Limb (tissue), 2 donors: ENCODE measurements at regions not wholly inside any gene's neighbourhood (a gene's known extent, or its start where the extent isn't known, plus 50 kb on each side); places are given as distances from the start of the nearest gene placed in this dataset.
A peak's percentile ranks its signal among the peaks of the same experiment; 100 is the strongest.

Experiments
- DNase-seq, 2 donors: peaks; one replicate each; pipeline ENCODE4 v3.0.0-alpha.2; 2016; ENCODE audit errors: extremely low spot score in 2 of 2

DNA sequence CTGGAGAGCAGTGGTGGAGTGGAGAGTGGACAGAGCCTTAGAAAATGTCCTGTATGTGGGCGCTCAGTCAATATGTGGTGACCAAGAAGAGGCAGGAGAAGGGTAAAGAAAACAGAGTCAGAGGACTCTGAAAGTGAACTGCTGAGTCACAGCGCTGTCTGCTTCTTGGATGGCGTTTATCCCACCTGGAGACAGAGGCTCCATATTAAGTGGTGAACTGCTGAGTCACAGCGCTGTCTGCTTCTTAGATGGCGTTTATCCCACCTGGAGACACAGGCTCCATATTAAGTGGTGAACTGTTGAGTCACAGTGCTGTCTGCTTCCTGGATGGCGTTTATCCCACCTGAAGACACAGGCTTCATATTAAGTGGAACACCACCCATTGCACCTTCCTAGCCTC is 119.3 kb upstream of the RALGAPA2 start:
- no peak for DNase-seq

- no peak for DNase-seq
These were observed 117.2 kb upstream of the RALGAPA2 start for GRCh38 chr20:20829681-20830080.

DNA sequence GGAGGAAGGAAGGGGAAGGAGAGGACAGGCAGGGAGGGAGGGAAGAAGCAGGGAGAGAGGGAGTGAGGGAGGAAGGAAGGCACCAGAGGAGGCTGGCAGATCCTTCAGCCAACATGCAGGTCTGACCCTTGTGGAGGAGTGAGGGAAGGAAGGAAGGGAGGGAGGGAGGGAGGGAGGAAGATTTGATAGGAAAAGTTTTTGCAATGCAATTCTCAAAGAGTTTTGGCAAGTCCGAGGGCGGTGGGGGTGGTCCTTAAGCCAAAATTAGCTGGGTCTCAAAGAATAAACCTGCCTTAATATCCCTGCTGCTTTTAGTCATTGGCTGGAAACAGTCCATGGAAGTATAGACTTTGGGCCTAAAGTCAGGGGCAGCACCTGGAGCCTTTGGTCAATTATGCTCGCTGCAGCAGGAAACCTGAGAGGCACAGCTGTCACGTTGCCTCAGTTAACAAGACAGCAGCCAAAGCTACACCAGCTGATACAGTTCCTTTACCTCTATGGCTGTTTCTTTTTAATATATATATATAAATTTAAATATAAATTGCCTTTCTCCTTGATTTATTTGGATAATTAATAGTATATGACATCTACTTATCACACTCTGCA is 115.7 kb upstream of the RALGAPA2 start:
- no peak for DNase-seq

GRCh38 chr20:20824924-20825584 is 112.6 kb upstream of the RALGAPA2 start:
- peak; percentile 67 to 73 for DNase-seq

DNA sequence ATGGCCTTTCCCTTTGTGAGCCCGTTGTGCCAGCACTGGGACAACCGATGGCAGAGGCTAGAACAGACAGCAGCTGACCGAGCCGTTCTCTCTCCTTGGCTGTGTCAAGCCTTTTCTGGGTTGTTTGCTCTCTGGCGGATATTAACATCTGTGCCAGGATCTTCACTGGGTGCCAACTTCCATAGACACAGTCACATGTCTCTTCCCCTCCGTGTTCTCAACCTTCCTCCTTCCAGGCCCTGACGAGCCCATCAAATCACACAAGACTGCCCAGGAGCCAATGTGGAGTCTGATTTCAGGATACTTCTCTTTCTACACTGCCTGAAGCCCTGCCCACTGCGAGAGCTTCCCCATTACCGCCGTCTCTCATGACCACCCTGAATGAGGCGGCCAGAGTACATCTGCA is 111.0 kb upstream of the RALGAPA2 start:
- no peak for DNase-seq

- DNase-seq: no peak
These were observed 109.2 kb upstream of the RALGAPA2 start for GRCh38 chr20:20821484-20822260.

DNA sequence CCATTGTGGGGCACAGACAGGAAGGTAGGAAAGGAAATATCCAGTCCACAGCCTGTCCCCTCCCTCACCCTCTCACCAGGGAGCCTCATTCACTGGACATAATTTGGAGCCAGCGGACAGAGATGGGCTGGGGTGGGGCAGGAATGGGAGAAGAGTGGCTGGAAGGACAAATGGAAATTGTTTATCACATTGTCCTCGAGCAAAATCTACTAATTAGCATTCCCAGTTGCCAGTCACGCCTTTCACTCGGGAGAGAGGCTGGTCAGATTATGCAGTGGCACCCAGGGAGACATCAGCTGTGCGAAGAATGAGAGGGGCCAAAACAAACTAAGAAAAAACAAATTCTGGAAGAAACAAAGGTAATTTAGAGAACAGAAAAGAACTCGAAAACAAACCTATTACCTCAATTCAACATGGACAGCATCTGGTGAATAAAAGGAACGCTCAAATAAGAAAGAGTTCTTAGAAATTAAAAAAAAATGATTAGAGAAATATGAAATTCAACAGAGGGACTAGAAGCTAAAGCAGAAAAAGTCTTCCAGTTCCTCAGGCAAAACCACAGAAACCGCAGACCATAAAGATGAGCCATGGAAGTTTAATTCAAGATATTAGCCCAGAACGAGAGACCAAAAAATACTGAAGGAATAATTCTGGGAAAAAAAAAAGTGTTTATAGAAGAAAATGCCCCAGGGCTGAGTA is 108.5 kb upstream of the RALGAPA2 start:
- DNase-seq: no peak

DNA sequence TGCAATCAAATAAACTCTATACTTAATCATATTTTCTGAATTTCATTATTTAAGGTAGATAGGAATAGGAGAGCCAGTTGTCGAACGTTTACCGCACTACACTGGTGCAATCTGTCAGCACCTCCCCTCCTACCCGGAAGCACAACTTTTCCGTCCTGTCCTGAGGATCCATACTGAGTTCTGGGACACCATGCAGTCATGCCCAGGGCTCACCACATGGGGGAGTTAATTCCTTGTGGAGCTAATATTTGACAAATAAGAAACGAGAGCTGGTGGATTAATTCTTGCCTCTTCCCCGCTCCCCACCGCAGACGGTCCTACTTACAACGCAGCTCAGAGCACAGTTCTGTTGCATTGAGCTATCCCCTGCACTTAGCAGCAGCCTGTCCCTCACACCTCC is 107.7 kb upstream of the RALGAPA2 start:
- DNase-seq: no peak

DNA sequence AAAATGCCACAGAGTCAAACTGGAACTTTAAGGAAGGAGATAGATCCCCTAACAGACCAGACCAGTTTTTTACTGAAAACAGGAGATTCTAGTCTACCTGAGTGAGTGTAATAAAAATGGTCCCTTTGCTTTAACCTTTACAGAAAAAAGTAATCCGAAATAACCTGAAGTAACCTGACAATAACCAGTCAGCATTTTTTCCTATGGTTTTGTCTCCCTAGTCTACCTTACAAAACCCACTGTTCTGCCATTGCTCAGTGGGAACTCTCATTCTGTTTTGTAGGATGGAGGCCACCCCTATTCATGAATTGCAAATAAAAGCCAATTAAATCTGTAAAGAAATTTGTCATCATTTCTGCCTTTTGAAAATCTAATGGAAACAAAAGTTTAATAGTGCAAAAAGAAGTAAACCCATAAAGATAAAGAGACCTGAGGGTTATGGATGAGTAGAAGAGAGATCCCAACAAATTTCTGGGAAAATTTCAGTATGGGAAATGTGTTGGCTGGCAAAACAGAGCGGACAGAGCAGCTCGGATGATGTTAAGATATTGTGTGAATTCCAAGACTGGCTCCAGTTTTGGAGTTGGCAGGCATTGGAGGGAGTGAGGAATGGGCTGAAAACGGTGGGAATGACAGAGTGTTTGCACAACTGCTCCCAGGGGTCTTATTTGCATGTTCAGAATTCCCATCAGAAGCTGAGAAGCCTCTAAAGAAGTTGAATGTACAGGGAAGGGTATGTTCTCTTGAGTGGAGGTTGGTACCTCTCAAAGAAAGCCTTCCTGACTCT is 104.7 kb upstream of the RALGAPA2 start:
- DNase-seq: no peak

GRCh38 chr20:20815711-20816455 is 103.4 kb upstream of the RALGAPA2 start:
- DNase-seq: no peak

DNA sequence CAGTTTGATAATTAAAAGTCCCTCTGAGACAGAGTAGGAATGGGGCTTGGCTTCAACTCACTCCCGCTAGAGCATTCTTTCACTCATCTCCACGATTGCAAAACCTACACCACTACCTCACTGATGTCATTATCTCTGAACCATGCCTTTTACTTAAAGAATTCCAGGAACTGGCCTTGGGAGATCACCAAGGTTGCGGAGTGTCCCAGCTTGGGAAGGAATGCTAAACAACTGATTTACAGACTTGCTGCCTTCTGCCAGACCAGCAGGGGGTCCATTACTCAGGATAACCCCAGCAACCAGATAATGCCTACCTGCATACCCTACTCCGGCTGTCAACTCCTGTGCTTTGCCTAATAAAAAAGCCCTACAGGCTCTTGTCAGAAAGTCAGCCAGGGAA is 102.2 kb upstream of the RALGAPA2 start:
- DNase-seq: no peak

GRCh38 chr20:20812136-20812535 is 99.7 kb upstream of the RALGAPA2 start:
- DNase-seq: no peak

GRCh38 chr20:20808016-20808415 is 95.6 kb upstream of the RALGAPA2 start:
- no peak for DNase-seq

DNA sequence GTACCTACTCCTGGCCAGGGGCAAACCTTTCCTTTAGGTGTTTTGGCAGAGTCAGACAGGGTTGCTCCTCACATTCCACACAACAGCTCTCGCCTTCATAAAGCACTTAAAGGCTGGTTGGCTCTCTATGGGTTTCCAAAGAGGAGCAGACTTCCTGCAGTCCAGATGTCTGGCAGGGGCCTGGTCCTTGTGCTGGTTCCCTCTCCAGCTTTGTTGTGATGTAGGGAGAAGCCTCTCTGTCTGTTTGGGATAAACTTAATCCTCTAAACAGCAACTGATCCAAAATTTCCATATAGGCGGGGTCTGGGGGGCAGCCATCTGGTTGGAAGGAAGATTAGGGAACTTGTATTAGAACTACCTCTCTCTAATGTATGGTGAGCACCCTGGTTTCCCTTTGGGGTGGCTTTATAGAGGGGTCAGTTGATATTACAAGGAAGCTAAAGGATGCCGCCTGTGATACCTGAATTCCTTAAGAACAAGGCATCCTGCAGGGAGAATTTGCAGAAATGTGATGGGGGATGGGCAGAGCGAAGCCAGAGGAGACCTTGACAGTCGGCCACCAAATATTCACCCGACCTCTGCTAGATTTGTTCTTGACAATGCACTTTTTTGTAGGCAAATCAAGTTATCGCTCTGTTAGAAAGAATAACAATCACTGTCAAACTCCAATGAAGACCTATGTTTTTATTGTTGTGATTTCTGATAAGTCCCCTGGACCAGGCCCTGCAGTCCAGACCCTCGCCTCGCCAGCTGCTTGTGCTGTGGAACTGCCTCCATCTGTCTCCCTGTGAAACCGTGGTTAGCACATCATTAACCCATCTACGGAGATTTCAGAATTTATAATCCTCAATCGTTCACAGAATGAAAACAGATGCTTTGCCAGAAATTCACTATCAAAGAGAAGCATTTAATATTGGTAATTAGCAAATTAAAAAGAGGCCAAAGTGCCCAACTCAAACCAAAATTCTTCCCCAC is 94.0 kb upstream of the RALGAPA2 start:
- peak in 1 of 2 donors; percentile 9 for DNase-seq

DNA sequence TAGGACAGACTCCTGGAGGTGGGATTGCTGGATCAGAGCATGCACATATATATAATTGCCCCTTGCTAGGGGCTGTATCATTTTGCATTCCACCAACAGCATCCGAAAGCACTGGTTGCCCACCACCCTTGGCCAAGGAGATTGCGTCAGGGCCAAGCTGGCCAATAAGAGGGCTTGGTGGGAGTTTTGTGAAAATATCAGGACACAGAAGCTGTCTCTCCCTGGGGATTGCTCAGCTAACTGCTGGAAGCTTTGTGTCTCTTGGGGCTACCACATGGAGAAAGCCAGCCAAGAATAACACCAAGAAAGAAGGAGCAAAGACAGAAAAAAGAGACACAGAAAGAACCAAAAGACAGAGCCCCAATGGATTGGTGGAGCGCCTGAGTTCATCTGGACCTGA is 90.6 kb upstream of the RALGAPA2 start:
- no peak for DNase-seq

DNA sequence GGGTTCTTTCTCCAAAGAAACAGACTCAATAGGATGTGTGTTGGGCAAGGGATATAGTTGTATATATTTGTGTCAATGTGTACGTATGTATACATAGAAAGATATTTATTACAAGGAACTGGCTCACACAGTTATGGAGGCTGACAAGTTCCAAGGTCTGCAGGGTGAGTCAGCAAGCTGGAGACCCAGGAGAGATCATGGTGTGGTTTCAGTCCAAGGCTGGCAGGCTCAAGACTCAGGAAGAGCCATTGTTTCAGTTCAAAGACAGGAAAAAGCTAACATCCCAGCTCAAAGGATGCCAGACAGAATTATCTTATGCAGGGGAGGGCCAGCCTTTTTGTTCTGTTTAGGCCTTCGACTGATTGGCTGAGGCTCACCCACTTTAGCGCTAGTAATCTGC is 89.9 kb upstream of the RALGAPA2 start:
- no peak for DNase-seq

GRCh38 chr20:20799716-20800312 is 87.4 kb upstream of the RALGAPA2 start:
- no peak for DNase-seq

DNA sequence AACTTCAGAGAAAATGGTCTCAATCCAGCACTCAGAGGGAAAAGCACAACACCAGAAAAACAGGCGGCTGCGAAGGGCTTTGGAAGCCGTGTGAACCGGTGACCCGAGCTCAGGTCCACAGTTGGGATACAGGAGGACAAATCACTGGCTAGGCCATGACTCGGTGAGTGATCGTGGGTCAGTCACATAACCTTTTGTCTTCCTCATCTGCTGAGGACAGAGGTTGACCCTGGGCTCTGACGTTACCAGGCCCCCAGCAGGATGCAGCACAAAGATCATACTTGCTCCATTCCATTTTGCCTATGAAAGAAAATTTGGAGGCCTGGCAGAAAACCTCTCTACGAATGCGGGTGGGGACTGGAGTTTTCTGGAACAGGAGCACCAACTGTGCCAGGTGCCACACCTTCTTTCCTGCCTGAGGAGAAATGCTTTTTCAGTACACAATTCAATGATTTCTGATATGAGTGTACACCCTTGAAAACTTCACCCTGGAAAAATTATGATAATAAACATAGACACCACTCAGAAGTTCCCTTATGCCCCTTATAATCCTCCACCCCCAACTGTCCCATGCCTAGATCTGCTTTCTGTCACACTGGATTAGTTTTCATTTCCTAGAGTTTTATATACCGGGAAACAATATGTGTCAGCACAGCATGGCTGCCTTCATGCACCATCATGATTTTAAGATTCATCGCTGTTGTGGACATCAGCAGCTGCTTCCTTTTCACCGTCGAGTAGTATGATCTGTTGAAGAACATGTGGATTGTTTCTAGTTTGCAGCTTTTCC is 85.3 kb upstream of the RALGAPA2 start:
- no peak for DNase-seq
